Lower lobe of right lung (tissue), 2 donors: ENCODE measurements at regions not wholly inside any gene's neighbourhood (a gene's known extent, or its start where the extent isn't known, plus 50 kb on each side); places are given as distances from the start of the nearest gene placed in this dataset.

Source experiments
- ATAC-seq, 2 donors: fragments of 200-7000 bp; cut with Tn5 transposase; one replicate each; pipeline ENCODE4 v1.9.1; 2020 to 2022; ENCODE audit warnings: mild to moderate bottlenecking in 2 of 2, moderate library complexity in 2 of 2
- DNase-seq: peaks from one replicate; pipeline ENCODE4 v3.0.0-alpha.2; 2020
- H3K27ac ChIP-seq: fragments of 200-600 bp; one replicate; pipeline ENCODE4 v1.8.0; 2022
- H3K27me3 ChIP-seq: fragments of 200-600 bp; one replicate; pipeline ENCODE4 v1.8.0; 2022; ENCODE audit warnings: low read depth
- H3K36me3 ChIP-seq: fragments of 200-600 bp; one replicate; pipeline ENCODE4 v1.8.0; 2022; ENCODE audit warnings: mild to moderate bottlenecking
- H3K4me1 ChIP-seq: fragments of 200-600 bp; one replicate; pipeline ENCODE4 v1.8.0; 2022
- H3K4me3 ChIP-seq: fragments of 200-600 bp; one replicate; pipeline ENCODE4 v1.8.0; 2022; ENCODE audit warnings: mild to moderate bottlenecking
- H3K9me3 ChIP-seq: fragments of 200-600 bp; one replicate; pipeline ENCODE4 v1.8.0; 2022
- intact Hi-C: fragments of 100-400 bp; cut with DNase I; formaldehyde crosslinking; loops from one replicate; pipeline ENCODE4 v1.11.0; 2022
- TF ChIP-seq, protein P1 (sequence below): fragments of 200-600 bp; IDR thresholded peaks from one replicate; pipeline ENCODE4 v1.8.0; 2022; ENCODE audit warnings: antibody characterized with exemption, mild to moderate bottlenecking
- donor health status: DM: no; HTN: yes; CAD: no; lungs with severe emphysema.

DNA sequence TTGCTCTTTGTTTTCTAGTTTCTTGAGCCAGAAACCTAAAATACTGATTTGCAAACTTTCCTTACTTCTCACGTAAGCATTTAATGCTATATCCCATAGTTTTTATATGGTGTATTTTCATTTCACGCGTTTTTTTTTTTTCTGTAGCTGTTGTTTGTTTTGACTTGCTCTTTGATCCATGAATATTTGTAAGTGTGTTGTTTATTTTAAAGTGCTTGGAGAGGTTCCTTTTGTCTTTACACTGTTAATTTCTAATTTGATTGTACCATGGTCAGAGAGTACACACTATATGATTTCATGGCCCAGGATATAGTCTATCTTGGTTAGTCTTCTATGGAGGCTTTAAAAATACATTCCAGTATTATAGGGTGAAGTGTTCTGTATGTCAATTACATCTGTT is 84.8 kb upstream of the RNF217 start:
- intact Hi-C loops = no loop called here
- ATAC-seq (no peak), DNase-seq (no peak)
- no peak overlapping the region for H3K4me3 ChIP-seq
- H3K27me3 ChIP-seq = no peaks in the 10 kb centered on the region
- peaks cover 9% of the 10 kb centered on the region for H3K4me1 ChIP-seq
- H3K36me3 ChIP-seq = no peaks in the 10 kb centered on the region
- H3K27ac ChIP-seq = no peak overlapping the region
- TF ChIP-seq, protein P1, sequence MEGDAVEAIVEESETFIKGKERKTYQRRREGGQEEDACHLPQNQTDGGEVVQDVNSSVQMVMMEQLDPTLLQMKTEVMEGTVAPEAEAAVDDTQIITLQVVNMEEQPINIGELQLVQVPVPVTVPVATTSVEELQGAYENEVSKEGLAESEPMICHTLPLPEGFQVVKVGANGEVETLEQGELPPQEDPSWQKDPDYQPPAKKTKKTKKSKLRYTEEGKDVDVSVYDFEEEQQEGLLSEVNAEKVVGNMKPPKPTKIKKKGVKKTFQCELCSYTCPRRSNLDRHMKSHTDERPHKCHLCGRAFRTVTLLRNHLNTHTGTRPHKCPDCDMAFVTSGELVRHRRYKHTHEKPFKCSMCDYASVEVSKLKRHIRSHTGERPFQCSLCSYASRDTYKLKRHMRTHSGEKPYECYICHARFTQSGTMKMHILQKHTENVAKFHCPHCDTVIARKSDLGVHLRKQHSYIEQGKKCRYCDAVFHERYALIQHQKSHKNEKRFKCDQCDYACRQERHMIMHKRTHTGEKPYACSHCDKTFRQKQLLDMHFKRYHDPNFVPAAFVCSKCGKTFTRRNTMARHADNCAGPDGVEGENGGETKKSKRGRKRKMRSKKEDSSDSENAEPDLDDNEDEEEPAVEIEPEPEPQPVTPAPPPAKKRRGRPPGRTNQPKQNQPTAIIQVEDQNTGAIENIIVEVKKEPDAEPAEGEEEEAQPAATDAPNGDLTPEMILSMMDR = no peak
- H3K9me3 ChIP-seq = no peaks in the 10 kb centered on the region

DNA sequence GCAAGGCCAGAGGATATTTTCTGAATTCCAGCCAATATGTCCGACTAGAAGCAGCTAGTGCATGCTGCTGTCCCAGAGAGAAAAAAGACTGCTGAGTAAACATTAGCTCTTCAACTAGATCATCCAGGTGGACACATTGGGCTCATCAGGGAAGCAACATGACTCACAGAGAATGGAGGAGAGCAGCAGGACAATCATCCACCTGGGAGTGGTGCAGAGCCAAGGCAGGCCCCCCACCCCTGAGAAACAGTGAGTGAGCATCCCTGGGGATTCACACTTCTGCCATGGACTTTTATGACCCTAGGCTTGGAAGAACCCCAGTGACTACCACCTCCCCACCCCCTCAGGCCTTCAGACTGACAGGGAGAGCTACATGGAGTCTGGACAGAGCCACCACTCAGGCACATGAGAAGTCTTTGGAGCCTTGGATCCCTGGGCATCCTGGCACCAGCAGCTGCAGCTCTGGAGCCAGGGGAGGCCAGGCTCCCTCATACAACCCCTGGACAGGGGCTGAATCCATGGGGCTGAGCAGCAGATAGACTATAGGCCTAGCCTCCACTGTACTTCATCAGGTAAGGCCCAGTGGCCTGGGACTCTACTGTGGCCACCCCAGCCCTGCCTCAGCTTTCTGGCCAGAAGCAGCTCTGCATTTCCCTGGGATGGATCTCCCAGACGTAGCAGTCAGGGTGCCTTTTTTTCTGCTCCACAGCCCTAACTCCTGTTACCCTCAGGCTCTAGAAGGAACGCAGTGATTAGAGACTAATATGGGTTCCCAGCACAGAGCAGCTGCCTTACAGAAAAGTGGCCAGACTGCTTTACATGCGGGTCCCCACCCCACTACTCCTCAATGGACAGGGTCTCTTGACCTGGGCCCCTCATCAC is 82.9 kb upstream of the RNF217 start:
- Histone ChIP-seq H3K27ac (no peak overlapping the region), H3K9me3 (no peaks in the 10 kb centered on the region), H3K4me1 (peaks cover 19% of the 10 kb centered on the region), H3K36me3 (no peaks in the 10 kb centered on the region), H3K4me3 (no peak overlapping the region), H3K27me3 (no peaks in the 10 kb centered on the region)
- DNase-seq (no peak), ATAC-seq (no peak)
- intact Hi-C loops = no loop called here
- TF ChIP-seq, protein P1 = no peak

DNA sequence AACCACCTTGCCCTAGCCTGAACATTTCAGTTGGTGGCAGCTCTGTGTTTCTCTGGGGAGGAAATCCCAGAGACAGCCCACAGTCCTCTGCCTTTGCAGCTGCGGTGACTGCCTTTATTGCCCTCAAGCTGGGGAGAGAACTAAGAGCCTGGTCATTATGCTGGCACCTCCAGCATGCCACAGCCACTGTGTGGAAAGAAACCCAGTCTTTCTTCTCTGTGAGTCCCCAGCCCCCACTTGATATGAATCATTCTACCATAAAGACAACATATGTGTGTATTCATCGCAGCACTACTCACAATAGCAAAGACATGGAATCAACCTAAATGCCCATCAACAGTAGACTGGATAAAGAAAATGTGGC is 82.3 kb upstream of the RNF217 start:
- Histone ChIP-seq H3K27me3 (no peaks in the 10 kb centered on the region), H3K4me1 (peaks cover 19% of the 10 kb centered on the region), H3K9me3 (no peaks in the 10 kb centered on the region), H3K4me3 (no peak overlapping the region), H3K27ac (no peak overlapping the region), H3K36me3 (no peaks in the 10 kb centered on the region)
- TF ChIP-seq, protein P1 = no peak
- ATAC-seq (no peak), DNase-seq (no peak)
- intact Hi-C loops = no loop called here

DNA sequence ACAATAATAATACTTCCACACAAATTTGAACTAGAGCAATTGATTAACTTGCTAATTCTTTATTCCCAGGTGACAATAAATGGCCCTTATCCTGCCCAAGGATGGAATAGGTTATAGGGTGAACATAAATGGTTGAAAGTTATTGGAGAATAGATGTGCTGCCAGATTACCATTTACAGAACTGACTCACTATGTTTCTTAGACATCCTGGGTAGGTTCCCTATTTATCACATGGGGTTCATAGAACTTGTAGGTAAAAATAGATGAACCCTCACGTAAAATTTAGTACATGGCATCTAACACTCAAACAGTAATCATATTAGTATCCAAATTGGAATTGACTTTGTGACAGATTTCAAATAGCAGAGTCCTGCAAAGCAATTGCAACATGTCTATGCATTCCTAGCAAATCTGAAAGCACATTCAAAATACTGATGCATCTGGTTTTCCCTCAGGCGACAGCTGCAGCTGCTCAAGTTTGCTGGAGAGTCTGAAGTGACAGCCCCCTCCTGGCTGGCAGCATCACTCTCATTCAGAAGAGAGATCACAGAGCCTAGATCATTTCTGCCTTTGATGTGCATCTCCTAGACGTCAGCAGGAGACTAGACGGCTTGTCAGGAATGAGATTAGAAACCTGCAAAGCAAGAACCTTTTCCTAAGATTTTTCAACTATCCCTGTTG is 80.2 kb upstream of the RNF217 start:
- Histone ChIP-seq H3K4me3 (no peak overlapping the region), H3K4me1 (peaks cover 19% of the 10 kb centered on the region), H3K27ac (no peak overlapping the region), H3K9me3 (no peaks in the 10 kb centered on the region), H3K36me3 (no peaks in the 10 kb centered on the region), H3K27me3 (no peaks in the 10 kb centered on the region)
- ATAC-seq (peak in 1 of 2 donors; percentile 35), DNase-seq (no peak)
- intact Hi-C loops = no loop called here
- TF ChIP-seq, protein P1 = no peak

DNA sequence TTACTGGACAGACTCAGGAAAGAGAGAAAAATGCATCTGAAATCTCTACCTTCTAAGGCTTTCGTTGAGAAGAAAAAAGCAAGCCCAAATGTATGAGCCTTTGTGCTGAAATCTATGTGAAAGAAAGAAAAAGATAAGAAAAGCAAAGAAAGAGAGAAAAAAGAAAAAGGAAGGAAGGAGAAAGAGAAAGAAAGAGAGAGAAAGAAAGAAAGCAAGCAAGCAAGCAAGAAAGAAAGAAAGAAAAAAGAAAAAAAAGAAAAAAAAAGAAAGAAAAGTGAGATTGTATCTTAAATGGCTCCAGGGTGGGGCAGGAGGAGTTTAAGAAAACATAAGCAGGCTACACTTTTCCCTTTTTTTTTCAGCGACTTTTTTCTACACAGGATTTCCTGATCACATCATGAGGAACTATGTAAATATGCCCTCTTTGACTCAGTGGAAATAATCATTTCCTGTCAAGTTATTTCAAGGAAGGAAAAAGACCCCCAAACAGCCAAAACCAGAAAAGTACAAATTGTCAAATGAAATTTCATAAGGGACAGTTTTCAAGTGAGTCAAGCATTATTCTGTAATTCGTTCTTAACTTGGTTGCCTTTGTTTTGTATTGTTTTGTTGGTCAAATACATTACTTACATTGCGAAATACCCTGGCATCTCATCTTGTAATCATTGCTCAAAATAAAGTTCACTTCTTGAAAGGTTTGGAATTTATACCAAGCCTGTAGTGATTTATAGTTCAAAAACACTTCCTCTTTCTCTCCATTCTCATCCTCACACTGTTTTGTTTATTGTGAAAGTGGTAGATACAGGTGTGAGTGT is 79.5 kb upstream of the RNF217 start:
- no peak overlapping the region for H3K27ac ChIP-seq
- intact Hi-C loops = no loop called here
- no peaks in the 10 kb centered on the region for H3K9me3 ChIP-seq
- no peak for DNase-seq
- TF ChIP-seq, protein P1 = no peak
- peaks cover 19% of the 10 kb centered on the region for H3K4me1 ChIP-seq
- H3K36me3 ChIP-seq = no peaks in the 10 kb centered on the region
- no peak overlapping the region for H3K4me3 ChIP-seq
- peak in 1 of 2 donors; percentile 16 for ATAC-seq
- H3K27me3 ChIP-seq = no peaks in the 10 kb centered on the region
